ENCODE measurements at regions not wholly inside any gene's neighbourhood (a gene's known extent, or its start where the extent isn't known, plus 50 kb on each side); places are given as distances from the start of the nearest gene placed in this dataset.
A peak's percentile ranks its signal among the peaks of the same experiment; 100 is the strongest.
"Not testable (repeated sequence)": the region's sequence is repeated elsewhere in the genome, so short reads cannot be mapped to it uniquely, and the experiment has no call there.

- not testable (repeated sequence) for DNase-seq (ENCODE audit: low spot score)
Observed at GRCh38 chr2:95727420-95727819, 135.6 kb downstream of the TRIM43 start.

- peak; percentile 91 for DNase-seq (ENCODE audit: low spot score)
Observed at GRCh38 chr2:95728878-95729596, 137.2 kb downstream of the TRIM43 start.

GRCh38 chr2:95729597-95729955, 137.8 kb downstream of the TRIM43 start:
- no peak for DNase-seq (ENCODE audit: low spot score)

- no peak for DNase-seq (ENCODE audit: low spot score)
Observed at GRCh38 chr2:95730813-95731212, 139.0 kb downstream of the TRIM43 start.

GRCh38 chr2:95734976-95735890, 143.4 kb downstream of the TRIM43 start:
- DNase-seq (ENCODE audit: low spot score), result no peak

- DNase-seq (ENCODE audit: low spot score), result no peak
Observed at GRCh38 chr2:95738301-95738700, 146.5 kb downstream of the TRIM43 start.

- not testable (repeated sequence) for DNase-seq (ENCODE audit: low spot score)
Observed at GRCh38 chr2:95752126-95752525, 160.3 kb downstream of the TRIM43 start.

- DNase-seq (ENCODE audit: low spot score), result not testable (repeated sequence)
Observed at GRCh38 chr2:95753812-95754211, 162.0 kb downstream of the TRIM43 start.

GRCh38 chr2:95754213-95754612, 162.4 kb downstream of the TRIM43 start:
- not testable (repeated sequence) for DNase-seq (ENCODE audit: low spot score)

GRCh38 chr2:95754819-95755563, 163.2 kb downstream of the TRIM43 start:
- not testable (repeated sequence) for DNase-seq (ENCODE audit: low spot score)

- not testable (repeated sequence) for DNase-seq (ENCODE audit: low spot score)
Observed at GRCh38 chr2:95755956-95756669, 164.3 kb downstream of the TRIM43 start.

GRCh38 chr2:95757988-95758387, 166.2 kb downstream of the TRIM43 start:
- no peak for DNase-seq (ENCODE audit: low spot score)

GRCh38 chr2:95759481-95760246, 167.9 kb downstream of the TRIM43 start:
- DNase-seq (ENCODE audit: low spot score), result no peak

- DNase-seq (ENCODE audit: low spot score), result peak; percentile 78
Observed at GRCh38 chr2:95760806-95761525, 169.2 kb downstream of the TRIM43 start.

GRCh38 chr2:95761556-95761955, 169.8 kb downstream of the TRIM43 start:
- no peak for DNase-seq (ENCODE audit: low spot score)

GRCh38 chr2:95762023-95763021, 170.5 kb downstream of the TRIM43 start:
- not testable (repeated sequence) for DNase-seq (ENCODE audit: low spot score)

GRCh38 chr2:95763074-95763473, 171.3 kb downstream of the TRIM43 start:
- DNase-seq (ENCODE audit: low spot score), result not testable (repeated sequence)

GRCh38 chr2:95764966-95765365, 173.2 kb downstream of the TRIM43 start:
- DNase-seq (ENCODE audit: low spot score), result not testable (repeated sequence)
